HG02571 (cell line): ENCODE measurements at regions not wholly inside any gene's neighbourhood (a gene's known extent, or its start where the extent isn't known, plus 50 kb on each side); places are given as distances from the start of the nearest gene placed in this dataset.

Experiments
- ATAC-seq: cut with Tn5 transposase; IDR thresholded peaks from one replicate; pipeline ENCODE4 v1.9.1; 2021; ENCODE audit warnings: mild to moderate bottlenecking, moderate library complexity; ENCODE audit not compliant: unreplicated experiment

- no peak for ATAC-seq
Observed at GRCh38 chr18:71028285-71028762, 739.5 kb downstream of the SOCS6 start.

- no peak for ATAC-seq
Observed at GRCh38 chr18:71027531-71027930, 738.7 kb downstream of the SOCS6 start.

GRCh38 chr18:71025505-71026225 lies 736.8 kb downstream of the SOCS6 start:
- ATAC-seq: no peak

- no peak for ATAC-seq
Observed at GRCh38 chr18:71022389-71022788, 733.5 kb downstream of the SOCS6 start.

- no peak for ATAC-seq
Observed at GRCh38 chr18:71021030-71021362, 732.2 kb downstream of the SOCS6 start.

- no peak for ATAC-seq
Observed at GRCh38 chr18:71020342-71021029, 731.6 kb downstream of the SOCS6 start.

- no peak for ATAC-seq
Observed at GRCh38 chr18:71018816-71019215, 730.0 kb downstream of the SOCS6 start.

GRCh38 chr18:71012789-71013188 lies 723.9 kb downstream of the SOCS6 start:
- ATAC-seq: no peak

GRCh38 chr18:71011389-71011788 lies 722.5 kb downstream of the SOCS6 start:
- no peak for ATAC-seq

GRCh38 chr18:71008257-71008656 lies 719.4 kb downstream of the SOCS6 start:
- ATAC-seq: no peak

- no peak for ATAC-seq
Observed at GRCh38 chr18:71001597-71001996, 712.8 kb downstream of the SOCS6 start.

GRCh38 chr18:70998490-70998889 lies 709.6 kb downstream of the SOCS6 start:
- ATAC-seq: no peak

- no peak for ATAC-seq
Observed at GRCh38 chr18:70994116-70994515, 705.3 kb downstream of the SOCS6 start.

- ATAC-seq: no peak
Observed at GRCh38 chr18:70991577-70991976, 702.7 kb downstream of the SOCS6 start.

GRCh38 chr18:70985948-70986347 lies 697.1 kb downstream of the SOCS6 start:
- no peak for ATAC-seq

GRCh38 chr18:70982292-70982691 lies 693.4 kb downstream of the SOCS6 start:
- ATAC-seq: no peak

- no peak for ATAC-seq
Observed at GRCh38 chr18:70981400-70982140, 692.7 kb downstream of the SOCS6 start.

GRCh38 chr18:70973626-70974025 lies 684.8 kb downstream of the SOCS6 start:
- ATAC-seq: no peak

- ATAC-seq: no peak
Observed at GRCh38 chr18:70966419-70966818, 677.6 kb downstream of the SOCS6 start.

GRCh38 chr18:70961939-70962338 lies 673.1 kb downstream of the SOCS6 start:
- ATAC-seq: no peak

GRCh38 chr18:70956554-70956953 lies 667.7 kb downstream of the SOCS6 start:
- ATAC-seq: no peak

- no peak for ATAC-seq
Observed at GRCh38 chr18:70936160-70936559, 647.3 kb downstream of the SOCS6 start.
